CD4-positive, alpha-beta T cell (primary cell): ENCODE measurements at regions not wholly inside any gene's neighbourhood (a gene's known extent, or its start where the extent isn't known, plus 50 kb on each side); places are given as distances from the start of the nearest gene placed in this dataset.

Experiments
- ATAC-seq: fragments of 200-7000 bp; cut with Tn5 transposase; one replicate; pipeline ENCODE4 v1.10.0; 2022; ENCODE audit warnings: mild to moderate bottlenecking; ENCODE audit not compliant: poor library complexity
- CTCF ChIA-PET: fragments of 350-600 bp; sonication (Branson Sonifier 250); formaldehyde crosslinking; loops from one replicate; lab custom pipeline; 2021; ENCODE audit warnings: antibody characterized with exemption, inconsistent platforms; lab: Charles Lee
- POLR2A ChIA-PET: fragments of 350-600 bp; sonication (Branson Sonifier 250); formaldehyde crosslinking; loops from one replicate; lab custom pipeline; 2021; ENCODE audit warnings: antibody characterized with exemption, inconsistent platforms; lab: Charles Lee
- DNase-seq, 14 experiments: peaks; one replicate each; pipeline ENCODE4 v3.0.0-alpha.2; 2013 to 2020; ENCODE audit warnings: mixed read lengths in 2 of 14
- H3K27ac ChIP-seq, 2 donors: one replicate each; pipeline versions ENCODE4 v1.5.1 to v1.7.0; 2013; ENCODE audit warnings: low read length in 2 of 2, low read depth in 1 of 2, mild to moderate bottlenecking in 1 of 2
- H3K27me3 ChIP-seq, 2 experiments: 1 replicate in 1 of 2; 2 replicates in 1 of 2; pipeline versions ENCODE4 v1.6.1 to v1.7.0; 2013; ENCODE audit warnings: low read length in 2 of 2, control low read depth in 1 of 2, mild to moderate bottlenecking in 1 of 2, moderate library complexity in 1 of 2; ENCODE audit not compliant: insufficient read depth in 2 of 2, control insufficient read depth in 1 of 2
- H3K36me3 ChIP-seq: one replicate; pipeline ENCODE4 v1.6.1; 2013; ENCODE audit warnings: low read length, control low read depth; ENCODE audit not compliant: insufficient read depth
- H3K4me1 ChIP-seq: one replicate; pipeline ENCODE4 v1.6.1; 2013; ENCODE audit warnings: low read length, control low read depth; ENCODE audit not compliant: insufficient read depth
- H3K4me3 ChIP-seq: one replicate; pipeline ENCODE4 v1.5.1; 2013; ENCODE audit warnings: mild to moderate bottlenecking, low read length, moderate library complexity
- H3K9me3 ChIP-seq, 2 experiments: 1 replicate in 1 of 2; 2 replicates in 1 of 2; pipeline versions ENCODE4 v1.6.1 to v1.7.0; 2013; ENCODE audit warnings: low read length in 2 of 2, mild to moderate bottlenecking in 2 of 2, control low read depth in 1 of 2, moderate library complexity in 1 of 2; ENCODE audit not compliant: control insufficient read depth in 1 of 2, insufficient read depth in 1 of 2
- H3K27ac Mint-ChIP-seq: one replicate; pipeline ENCODE4 v1.8.0; 2020; ENCODE audit warnings: mixed read lengths
- H3K27me3 Mint-ChIP-seq: one replicate; pipeline ENCODE4 v1.8.0; 2021; ENCODE audit warnings: mixed read lengths
- H3K36me3 Mint-ChIP-seq: one replicate; pipeline ENCODE4 v1.8.0; 2021; ENCODE audit warnings: low read depth, mixed read lengths
- H3K4me1 Mint-ChIP-seq: one replicate; pipeline ENCODE4 v1.8.0; 2021; ENCODE audit warnings: low read depth, mixed read lengths
- H3K4me3 Mint-ChIP-seq: one replicate; pipeline ENCODE4 v1.8.0; 2020; ENCODE audit warnings: mild to moderate bottlenecking, mixed read lengths
- H3K9me3 Mint-ChIP-seq: one replicate; pipeline ENCODE4 v1.8.0; 2020; ENCODE audit warnings: mixed read lengths
- intact Hi-C, 2 experiments: fragments of 100-400 bp; cut with DNase I in 1 of 2; cut with micrococcal nuclease in 1 of 2; formaldehyde crosslinking; loops; one replicate each; pipeline versions ENCODE4 v1.15.1 to v1.9.0; 2023 to 2025; cut with DNase I, micrococcal nuclease
- TF ChIP-seq, protein P1 (sequence below): fragments of 200-600 bp; IDR thresholded peaks from one replicate; pipeline ENCODE4 v1.8.0; 2022; ENCODE audit warnings: antibody characterized with exemption, mild to moderate bottlenecking

DNA sequence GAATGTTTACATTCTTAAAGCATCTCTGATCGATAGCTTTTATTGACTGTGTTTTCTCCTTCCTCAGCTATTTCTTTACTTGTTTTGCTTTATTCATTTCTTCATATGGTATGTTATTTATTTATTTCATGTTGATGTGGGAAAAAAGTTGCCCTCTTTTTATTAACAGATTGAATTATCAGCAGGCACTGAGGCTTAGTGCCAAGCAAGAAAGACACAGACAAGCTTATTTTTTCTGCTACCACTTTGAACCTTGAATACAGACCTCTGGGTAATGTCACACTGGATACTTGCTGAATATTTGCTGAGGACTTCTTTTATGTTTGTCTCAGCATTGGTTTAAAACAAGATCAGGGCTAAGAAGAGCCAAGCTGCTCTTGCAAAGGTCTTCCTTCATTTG lies 162.0 kb upstream of the CNTN6 start:
- ChIA-PET CTCF (no interaction called here), POLR2A (no interaction called here)
- Mint-ChIP-seq H3K4me1 (no peaks in the 10 kb centered on the region), H3K27ac (no peak overlapping the region), H3K9me3 (no peaks in the 10 kb centered on the region), H3K36me3 (no peaks in the 10 kb centered on the region), H3K27me3 (no peaks in the 10 kb centered on the region), H3K4me3 (no peak overlapping the region)
- H3K27ac ChIP-seq = no peak overlapping the region
- H3K27me3 ChIP-seq = no peaks in the 10 kb centered on the region
- peaks cover 0 to 3% of the 10 kb centered on the region in 2 experiments for H3K9me3 ChIP-seq
- no peaks in the 10 kb centered on the region for H3K4me1 ChIP-seq
- ATAC-seq (no peak), DNase-seq (no peak)
- TF ChIP-seq, protein P1, sequence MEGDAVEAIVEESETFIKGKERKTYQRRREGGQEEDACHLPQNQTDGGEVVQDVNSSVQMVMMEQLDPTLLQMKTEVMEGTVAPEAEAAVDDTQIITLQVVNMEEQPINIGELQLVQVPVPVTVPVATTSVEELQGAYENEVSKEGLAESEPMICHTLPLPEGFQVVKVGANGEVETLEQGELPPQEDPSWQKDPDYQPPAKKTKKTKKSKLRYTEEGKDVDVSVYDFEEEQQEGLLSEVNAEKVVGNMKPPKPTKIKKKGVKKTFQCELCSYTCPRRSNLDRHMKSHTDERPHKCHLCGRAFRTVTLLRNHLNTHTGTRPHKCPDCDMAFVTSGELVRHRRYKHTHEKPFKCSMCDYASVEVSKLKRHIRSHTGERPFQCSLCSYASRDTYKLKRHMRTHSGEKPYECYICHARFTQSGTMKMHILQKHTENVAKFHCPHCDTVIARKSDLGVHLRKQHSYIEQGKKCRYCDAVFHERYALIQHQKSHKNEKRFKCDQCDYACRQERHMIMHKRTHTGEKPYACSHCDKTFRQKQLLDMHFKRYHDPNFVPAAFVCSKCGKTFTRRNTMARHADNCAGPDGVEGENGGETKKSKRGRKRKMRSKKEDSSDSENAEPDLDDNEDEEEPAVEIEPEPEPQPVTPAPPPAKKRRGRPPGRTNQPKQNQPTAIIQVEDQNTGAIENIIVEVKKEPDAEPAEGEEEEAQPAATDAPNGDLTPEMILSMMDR = no peak
- intact Hi-C loops = no loop called here
- no peaks in the 10 kb centered on the region for H3K36me3 ChIP-seq
- H3K4me3 ChIP-seq = no peak overlapping the region

DNA sequence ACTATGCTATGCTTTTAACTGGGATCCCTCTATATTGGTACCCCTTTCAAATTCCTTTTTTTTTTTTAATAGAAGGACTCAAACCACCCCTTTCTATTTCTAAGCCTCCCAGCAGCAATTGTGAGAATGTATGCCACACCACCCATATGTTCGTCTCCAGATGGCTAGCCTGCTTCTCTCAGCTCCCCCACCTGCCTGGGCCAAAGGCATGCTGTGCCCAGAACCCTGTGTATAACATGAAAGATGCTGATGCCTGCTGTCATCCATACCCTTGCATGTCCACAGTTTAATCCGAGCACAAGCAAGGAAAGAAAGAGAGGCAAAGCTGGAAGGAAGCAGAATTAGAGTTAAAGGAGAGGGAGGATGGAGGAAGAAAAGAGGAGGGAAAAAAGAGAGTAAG lies 159.5 kb upstream of the CNTN6 start:
- no peaks in the 10 kb centered on the region for H3K36me3 ChIP-seq
- CTCF ChIA-PET = no interaction called here
- H3K27me3 ChIP-seq = no peaks in the 10 kb centered on the region
- Mint-ChIP-seq H3K4me1 (no peaks in the 10 kb centered on the region), H3K4me3 (no peak overlapping the region), H3K27ac (no peak overlapping the region), H3K36me3 (no peaks in the 10 kb centered on the region), H3K9me3 (no peaks in the 10 kb centered on the region), H3K27me3 (no peaks in the 10 kb centered on the region)
- no peak for DNase-seq
- H3K27ac ChIP-seq = no peak overlapping the region
- peaks cover 0 to 6% of the 10 kb centered on the region in 2 experiments for H3K9me3 ChIP-seq
- ATAC-seq = no peak
- POLR2A ChIA-PET = no interaction called here
- no peak overlapping the region for H3K4me3 ChIP-seq
- TF ChIP-seq, protein P1 = no peak
- intact Hi-C loops = no loop called here
- H3K4me1 ChIP-seq = no peaks in the 10 kb centered on the region

DNA sequence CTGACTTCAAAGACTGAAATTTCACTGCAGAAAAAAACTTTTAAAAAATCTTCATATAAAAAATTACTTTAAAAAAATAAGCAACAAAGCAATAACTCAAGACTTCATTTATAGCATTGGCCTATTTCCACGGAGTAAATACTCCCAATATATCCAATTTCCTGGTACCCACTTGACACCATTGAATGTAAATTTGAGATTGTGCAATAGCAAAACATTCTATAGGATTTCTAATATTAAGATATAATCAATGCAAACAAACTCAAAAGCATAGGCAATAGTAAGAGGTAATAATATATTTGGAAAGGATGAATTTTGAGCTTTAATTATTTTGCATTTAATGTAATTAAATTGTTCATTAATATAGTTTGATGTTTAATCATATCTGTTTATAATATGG lies 148.0 kb upstream of the CNTN6 start:
- Mint-ChIP-seq H3K27ac (no peak overlapping the region), H3K4me1 (no peaks in the 10 kb centered on the region)

More for the DNA sequence above, 148.0 kb upstream of the CNTN6 start:
- intact Hi-C loops = no loop called here
- Histone ChIP-seq H3K27ac (no peak overlapping the region), H3K4me3 (no peak overlapping the region), H3K36me3 (no peaks in the 10 kb centered on the region), H3K9me3 (peaks cover 0 to 3% of the 10 kb centered on the region in 2 experiments), H3K4me1 (no peaks in the 10 kb centered on the region), H3K27me3 (no peaks in the 10 kb centered on the region)
- Mint-ChIP-seq H3K36me3 (no peaks in the 10 kb centered on the region), H3K27me3 (no peaks in the 10 kb centered on the region), H3K4me3 (no peak overlapping the region), H3K9me3 (peaks cover 7% of the 10 kb centered on the region)
- TF ChIP-seq, protein P1 = no peak
- ChIA-PET CTCF (no interaction called here), POLR2A (no interaction called here)
- DNase-seq (no peak), ATAC-seq (no peak)
